GM12892 (cell line): ENCODE measurements at regions not wholly inside any gene's neighbourhood (a gene's known extent, or its start where the extent isn't known, plus 50 kb on each side); places are given as distances from the start of the nearest gene placed in this dataset.

Source experiments
- POLR2A ChIP-seq: IDR thresholded peaks from 2 replicates; pipeline ENCODE4 v1.6.1; 2011; ENCODE audit warnings: low read depth, low read length, control low read depth
- POLR2AphosphoS5 ChIP-seq: IDR thresholded peaks from 2 replicates; pipeline ENCODE4 v1.6.1; 2011; ENCODE audit warnings: low read depth, low read length, control low read depth
- TAF1 ChIP-seq: IDR thresholded peaks from 2 replicates; pipeline ENCODE4 v1.6.1; 2011; ENCODE audit warnings: low read depth, mild to moderate bottlenecking, control low read depth, low read length, borderline replicate concordance

GRCh38 chr11:86159581-86159891, 85.0 kb upstream of the EED start:
- no peak for TF ChIP-seq POLR2A
- no peak for TF ChIP-seq TAF1
- TF ChIP-seq POLR2AphosphoS5, result no peak
